Jurkat, Clone E6-1 (cell line): ENCODE measurements at regions not wholly inside any gene's neighbourhood (a gene's known extent, or its start where the extent isn't known, plus 50 kb on each side); places are given as distances from the start of the nearest gene placed in this dataset.

ENCODE experiments used
- DNase-seq: peaks from one replicate; pipeline ENCODE4 v3.0.0-alpha.2; 2011; ENCODE audit warnings: low read depth, low spot score
- H3K4me3 ChIP-seq: 2 replicates; pipeline ENCODE4 v1.5.1; 2011; ENCODE audit warnings: mild to moderate bottlenecking, low read length, control low read depth, moderate library complexity

- no peak overlapping the region for H3K4me3 ChIP-seq
- DNase-seq = no peak
Measured at GRCh38 chr6:147834084-147834776, 325.7 kb downstream of the SAMD5 start.

DNA sequence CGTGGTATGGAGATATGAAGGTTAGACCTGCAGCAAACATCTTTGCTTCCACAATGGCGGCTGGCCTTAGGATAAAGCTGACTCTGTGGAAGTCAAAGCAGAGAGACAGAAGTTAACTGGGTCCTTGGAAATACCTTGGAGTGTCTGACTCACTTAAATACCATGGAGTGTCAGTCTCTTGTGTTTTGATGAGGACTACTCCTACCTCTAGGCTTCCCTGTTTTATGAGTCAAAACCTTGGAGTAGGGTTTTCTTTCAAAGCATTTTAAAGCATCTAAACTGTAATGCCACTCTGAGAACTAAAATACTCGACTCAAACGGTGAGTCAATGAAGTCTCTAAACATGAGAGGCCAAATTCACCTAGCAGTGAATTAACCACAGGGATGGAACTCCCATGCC, 329.1 kb downstream of the SAMD5 start:
- DNase-seq = no peak
- H3K4me3 ChIP-seq = no peak overlapping the region

DNA sequence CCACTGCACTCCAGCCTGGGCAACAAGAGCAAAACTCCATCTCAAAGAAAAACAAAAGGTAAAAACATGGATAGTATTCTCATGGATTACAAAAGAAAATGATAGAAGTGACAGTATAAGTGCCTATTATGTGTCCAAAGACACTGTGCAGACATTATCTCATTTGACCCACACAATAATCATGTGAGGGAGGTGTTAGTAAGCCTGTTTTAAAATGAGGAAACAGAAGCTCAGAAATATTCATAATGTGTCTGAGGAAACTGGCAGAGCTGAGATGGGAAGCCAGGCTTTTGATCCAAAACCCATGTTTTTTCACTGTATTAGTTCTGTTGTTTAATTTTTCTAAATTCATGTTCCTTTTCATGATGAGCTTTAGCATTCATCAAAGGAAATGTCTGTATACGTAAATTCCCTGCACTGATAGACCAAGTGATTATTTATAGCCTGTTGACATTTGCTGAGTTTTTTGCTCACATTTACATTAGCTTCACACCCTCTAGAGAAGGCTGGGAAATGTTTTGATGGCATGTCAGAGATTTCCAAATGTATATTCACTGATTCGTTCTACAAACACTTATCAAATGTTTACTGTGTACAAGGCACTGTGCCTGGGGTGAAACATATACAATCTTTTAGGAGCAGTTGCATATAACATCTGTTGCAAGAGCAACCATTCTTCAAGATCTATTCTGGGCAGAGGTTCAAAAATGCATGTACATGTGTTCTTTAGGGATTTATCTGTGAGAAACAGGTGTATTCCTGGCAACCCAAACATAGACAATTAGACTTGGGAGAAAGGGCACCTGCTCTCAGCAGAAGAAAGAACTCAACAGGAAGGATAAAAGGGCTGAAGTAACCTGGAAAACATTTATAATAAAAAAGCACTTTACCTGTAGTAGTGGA, 331.5 kb downstream of the SAMD5 start:
- H3K4me3 ChIP-seq = no peak overlapping the region
- no peak for DNase-seq

DNA sequence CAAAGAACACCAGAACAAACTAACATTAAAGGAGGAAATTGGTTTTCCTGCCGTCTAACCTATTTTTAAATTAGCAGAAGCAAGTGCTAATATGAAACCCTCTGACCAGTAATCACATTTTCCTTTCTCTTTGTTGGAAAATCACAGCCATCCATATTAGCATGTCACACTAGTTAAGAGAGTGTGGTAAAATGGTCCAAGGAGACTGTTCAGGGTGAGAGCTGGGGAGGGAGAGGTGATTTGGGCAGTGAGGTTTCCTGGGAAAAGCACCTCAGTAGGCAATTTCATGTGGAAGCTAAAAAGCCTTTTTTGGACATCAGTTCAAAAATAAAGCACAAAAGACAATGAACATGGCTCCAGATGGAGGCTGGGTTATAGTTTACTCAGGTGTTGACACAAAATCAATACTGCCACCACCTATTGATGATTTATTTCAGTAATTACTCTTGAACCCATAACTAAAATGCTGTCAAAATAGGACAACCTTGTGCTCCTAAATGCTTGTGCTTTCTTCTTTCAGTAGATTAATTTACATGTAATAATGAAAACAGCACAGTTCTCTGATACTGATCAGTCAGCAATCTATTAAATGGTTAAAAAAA, 333.2 kb downstream of the SAMD5 start:
- no peak for DNase-seq
- no peak overlapping the region for H3K4me3 ChIP-seq

DNA sequence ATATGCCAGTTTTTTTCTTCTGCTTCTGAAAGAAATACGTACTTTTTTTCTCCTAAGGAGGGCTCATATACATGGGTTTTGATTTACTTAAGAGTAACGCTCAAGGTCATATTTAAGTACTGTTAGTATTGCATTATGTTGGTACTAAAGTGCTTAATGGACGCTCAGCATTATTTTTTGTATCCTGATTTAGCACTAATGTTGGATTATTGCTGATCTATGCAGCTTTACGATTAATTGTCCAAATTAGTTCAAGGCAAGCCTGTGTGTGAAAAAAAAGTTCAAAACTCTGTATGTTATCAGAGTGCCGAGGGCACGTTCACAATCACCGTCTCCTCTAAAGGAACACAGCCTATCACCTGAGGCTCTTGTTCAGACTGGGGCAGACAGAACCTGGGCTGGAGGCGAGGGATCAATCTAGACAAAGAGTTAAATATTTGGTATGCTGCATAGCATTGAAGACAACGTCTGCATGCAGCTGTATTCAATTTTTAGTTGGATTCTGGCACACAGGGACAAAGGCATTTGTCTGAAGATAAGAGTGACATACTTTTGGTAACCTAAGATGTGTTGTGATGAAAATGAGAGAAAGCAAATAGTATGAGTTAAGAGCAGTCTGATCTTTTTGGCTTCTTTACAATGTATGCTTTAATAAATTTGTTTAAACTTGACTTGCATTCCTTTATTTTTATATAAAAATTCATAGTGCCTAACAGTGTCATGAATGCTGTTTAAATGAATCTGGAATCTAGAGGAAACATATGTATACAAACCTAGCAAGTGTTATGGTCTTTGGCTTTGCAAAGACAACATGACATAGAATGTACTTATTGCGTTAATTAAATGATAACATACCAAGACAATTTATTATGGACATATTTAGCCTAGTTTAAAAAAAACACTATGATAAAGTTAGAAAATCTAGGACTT, 341.2 kb downstream of the SAMD5 start:
- no peak for DNase-seq
- H3K4me3 ChIP-seq = no peak overlapping the region

DNA sequence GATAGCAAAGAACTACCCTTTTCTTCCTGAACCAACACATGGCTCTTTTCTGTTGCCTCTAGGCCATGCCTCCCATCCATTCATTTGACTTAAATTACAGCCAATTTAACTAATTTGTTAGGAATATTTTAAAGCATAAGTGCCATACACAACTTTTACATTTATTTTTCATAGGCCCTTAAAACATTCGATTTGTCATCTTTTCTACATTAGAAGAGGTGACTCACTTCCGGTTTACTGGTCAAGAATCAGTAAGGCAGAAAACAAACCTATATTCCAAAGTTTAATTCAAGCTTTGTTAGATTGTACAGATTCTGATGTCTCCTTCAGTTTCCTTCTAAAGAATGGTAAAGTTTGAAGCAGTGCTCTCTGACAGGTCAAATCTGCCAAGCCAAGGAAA, 344.3 kb downstream of the SAMD5 start:
- no peak overlapping the region for H3K4me3 ChIP-seq
- no peak for DNase-seq

GRCh38 chr6:147853574-147853973, 345.1 kb downstream of the SAMD5 start:
- no peak for DNase-seq
- H3K4me3 ChIP-seq = no peak overlapping the region

- DNase-seq = no peak
- H3K4me3 ChIP-seq = no peak overlapping the region
Measured at GRCh38 chr6:147855803-147856482, 347.5 kb downstream of the SAMD5 start.

DNA sequence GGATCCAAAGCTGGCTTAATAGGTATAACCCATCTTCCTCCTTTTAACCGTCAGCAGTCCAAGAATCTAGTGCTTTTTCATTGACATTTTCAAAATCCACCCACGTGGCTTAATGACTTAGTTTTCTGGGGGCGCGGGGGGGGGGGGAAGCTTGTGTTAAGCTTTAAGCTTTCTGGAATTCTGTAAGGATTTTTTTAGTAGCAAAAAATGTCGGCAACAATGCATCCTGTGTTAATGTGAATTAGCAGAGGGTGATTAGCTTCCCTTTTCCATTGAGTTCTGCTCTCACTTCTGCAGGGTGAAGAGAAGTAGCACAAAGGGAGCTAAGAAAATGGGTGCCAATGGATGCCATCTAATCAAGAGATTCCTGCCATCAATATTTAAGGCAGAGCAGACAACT, 348.2 kb downstream of the SAMD5 start:
- H3K4me3 ChIP-seq = no peak overlapping the region
- no peak for DNase-seq

DNA sequence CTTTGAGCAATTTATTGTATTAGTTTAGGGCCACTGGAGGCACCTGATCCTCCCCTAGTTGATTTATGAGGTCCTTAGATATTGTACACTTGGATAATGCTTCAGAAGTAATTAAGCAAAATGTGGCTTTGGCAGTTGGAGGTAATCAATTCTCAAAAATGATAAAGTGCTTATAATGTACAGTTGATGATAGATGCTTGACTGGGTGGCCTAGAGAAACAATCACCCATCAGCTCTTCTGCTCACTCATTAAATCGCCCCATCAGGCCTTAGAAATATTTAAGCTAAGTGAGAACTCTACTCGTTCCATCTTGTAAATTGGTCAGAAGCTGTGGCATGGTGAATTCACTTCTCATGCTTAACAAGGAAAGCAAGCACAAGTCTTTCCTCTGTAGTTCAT, 349.9 kb downstream of the SAMD5 start:
- DNase-seq = no peak
- H3K4me3 ChIP-seq = no peak overlapping the region

- no peak overlapping the region for H3K4me3 ChIP-seq
- no peak for DNase-seq
Measured at GRCh38 chr6:147859071-147859470, 350.6 kb downstream of the SAMD5 start.

DNA sequence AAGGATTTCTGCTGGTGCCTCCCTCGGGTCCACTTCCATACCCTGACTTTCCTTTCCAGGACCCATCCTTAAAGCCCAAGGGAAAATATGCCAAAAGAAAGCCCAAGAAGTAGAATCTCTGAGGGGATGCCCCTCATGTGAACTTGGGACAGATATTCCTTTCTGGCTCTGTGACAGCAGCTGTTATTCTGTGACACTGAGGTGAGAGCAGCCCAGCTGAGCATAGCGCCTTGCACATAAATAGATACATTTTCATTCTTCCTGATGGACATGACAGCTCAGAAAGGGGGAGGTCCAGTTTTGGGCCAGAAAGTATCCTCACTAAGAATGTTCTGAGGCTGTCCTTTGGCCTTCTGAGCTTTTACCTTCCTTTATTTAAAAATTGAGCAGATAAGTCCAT, 353.2 kb downstream of the SAMD5 start:
- no peak overlapping the region for H3K4me3 ChIP-seq
- no peak for DNase-seq

DNA sequence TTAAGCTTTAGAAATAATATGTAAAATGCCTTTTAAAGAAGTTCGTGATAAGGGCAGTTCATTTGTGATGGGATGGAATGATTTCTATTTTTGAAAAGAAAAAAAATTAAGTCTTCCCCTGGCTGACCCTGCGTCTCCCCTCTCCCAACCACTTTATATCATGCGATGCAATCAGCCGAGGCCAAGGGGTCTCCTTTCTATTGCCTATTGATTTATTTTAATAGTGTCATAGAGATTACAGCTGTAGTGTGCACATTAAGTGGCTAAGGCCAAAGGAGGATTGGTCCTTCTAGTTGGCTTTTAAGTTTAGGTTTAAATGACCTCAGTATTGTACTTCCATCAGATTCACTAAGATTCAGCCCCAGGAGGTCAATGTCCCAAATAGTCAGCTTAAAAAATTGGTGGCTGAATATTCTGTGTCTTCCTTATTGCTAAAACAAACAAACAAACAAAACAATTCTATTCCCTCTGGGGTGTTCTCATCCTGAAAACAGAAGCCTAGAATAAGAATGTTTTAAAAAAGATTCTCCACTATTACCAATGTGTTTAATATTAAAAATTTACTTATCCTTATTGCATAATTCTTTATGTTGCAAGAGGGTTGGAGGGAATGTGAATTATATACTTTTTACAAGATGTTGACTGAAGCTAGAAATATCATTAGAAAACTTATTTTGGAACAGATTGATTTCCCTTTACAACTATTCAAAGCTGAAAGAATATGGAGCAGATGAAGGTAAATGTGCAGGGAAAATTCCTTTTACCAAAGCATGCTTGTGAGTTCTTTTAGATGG, 359.1 kb downstream of the SAMD5 start:
- no peak overlapping the region for H3K4me3 ChIP-seq
- no peak for DNase-seq

GRCh38 chr6:147868427-147869190, 360.1 kb downstream of the SAMD5 start:
- H3K4me3 ChIP-seq = no peak overlapping the region
- no peak for DNase-seq

GRCh38 chr6:147869201-147869600, 360.7 kb downstream of the SAMD5 start:
- no peak overlapping the region for H3K4me3 ChIP-seq
- no peak for DNase-seq

DNA sequence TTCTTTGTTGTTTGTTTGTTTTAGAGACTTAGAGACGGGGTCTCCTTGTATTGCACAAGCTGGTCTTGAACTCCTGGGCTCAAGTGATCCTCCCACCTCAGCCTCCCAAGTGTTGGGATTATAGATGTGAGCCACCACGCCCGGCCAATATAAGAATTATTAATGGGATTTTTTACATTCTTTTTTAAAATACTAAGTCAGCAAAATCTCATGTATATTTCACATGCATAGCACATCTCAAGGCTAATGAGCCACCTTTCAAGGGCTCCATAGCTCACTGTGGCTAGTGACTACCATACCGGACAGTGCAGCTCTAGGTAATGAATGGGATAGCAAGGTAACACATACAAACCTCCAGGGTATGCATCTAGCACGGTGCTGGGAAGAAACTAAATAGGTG, 361.4 kb downstream of the SAMD5 start:
- DNase-seq = no peak
- H3K4me3 ChIP-seq = no peak overlapping the region

DNA sequence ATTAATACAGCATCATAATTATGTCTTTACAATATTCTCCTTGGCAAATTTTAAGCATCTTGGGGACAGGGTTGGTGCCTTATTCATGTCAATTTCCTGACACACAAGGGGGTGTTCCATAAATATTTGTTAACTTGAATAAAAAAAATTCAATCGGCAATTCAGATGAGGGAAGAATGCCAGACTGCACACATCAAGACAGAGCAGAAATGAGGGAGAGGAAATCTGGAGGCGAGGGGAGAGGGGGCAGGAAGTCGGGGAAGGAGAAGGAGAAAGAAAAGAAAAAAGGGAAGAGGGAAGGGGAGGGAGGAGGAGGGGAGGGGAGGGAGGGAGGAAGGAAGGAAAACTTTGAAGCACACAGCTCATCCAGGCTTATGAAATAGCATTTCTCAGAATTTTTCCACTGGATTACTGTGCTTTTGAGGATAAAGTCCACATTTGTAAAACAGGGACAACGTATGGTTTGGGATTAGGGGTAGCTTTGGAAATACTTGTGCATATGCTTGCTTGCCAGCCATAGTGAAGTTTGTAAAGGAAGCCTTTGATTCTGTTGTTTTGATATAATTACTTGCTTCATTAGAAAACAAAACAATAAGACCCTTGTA, 362.1 kb downstream of the SAMD5 start:
- no peak for DNase-seq
- H3K4me3 ChIP-seq = no peak overlapping the region
